K562 (cell line): ENCODE measurements at regions not wholly inside any gene's neighbourhood (a gene's known extent, or its start where the extent isn't known, plus 50 kb on each side); places are given as distances from the start of the nearest gene placed in this dataset.

Experiments
- CREB1 ChIP-seq, 2 experiments: sonication (generic) in 1 of 2; formaldehyde crosslinking in 1 of 2; IDR thresholded peaks; 2 replicates each; pipeline versions ENCODE4 v1.6.1 to v1.8.0; 2012 to 2022; ENCODE audit warnings: inconsistent platforms in 1 of 2, mild to moderate bottlenecking in 1 of 2, missing genetic modification reagents in 1 of 2, moderate library complexity in 1 of 2
- CTCF ChIP-seq, 3 experiments: IDR thresholded peaks in 2 of 3; conservative IDR thresholded peaks in 1 of 3; 2 replicates each; pipeline ENCODE4 v1.5.1; 2011 to 2012; ENCODE audit warnings: low read length in 3 of 3, mild to moderate bottlenecking in 3 of 3, control low read depth in 2 of 3, improper control_type of control experiment in 1 of 3, inconsistent platforms in 1 of 3, low read depth in 1 of 3, mixed read lengths in 1 of 3, moderate library complexity in 1 of 3; ENCODE audit not compliant: insufficient read depth in 2 of 3
- MBD2 ChIP-seq: sonication (generic); IDR thresholded peaks from 2 replicates; pipeline ENCODE4 v1.6.1; 2016; ENCODE audit warnings: low read depth, borderline replicate concordance
- NELFE ChIP-seq: IDR thresholded peaks from 2 replicates; pipeline ENCODE4 v1.6.1; 2011; ENCODE audit warnings: mild to moderate bottlenecking; ENCODE audit not compliant: insufficient read depth, insufficient read length
- POLR2A ChIP-seq: fragments of 450-650 bp; conservative IDR thresholded peaks from 2 replicates; pipeline ENCODE4 v1.6.1; 2016
- RNF2 ChIP-seq: sonication (generic); IDR thresholded peaks from 2 replicates; pipeline ENCODE4 v1.6.1; 2016
- ZC3H4 ChIP-seq: sonication (generic); formaldehyde crosslinking; IDR thresholded peaks from 2 replicates; pipeline ENCODE4 v1.9.0; 2021; ENCODE audit warnings: missing genetic modification reagents, borderline replicate concordance
- ZNF224 ChIP-seq: sonication (generic); formaldehyde crosslinking; IDR thresholded peaks from 2 replicates; pipeline ENCODE4 v1.8.0; 2022; ENCODE audit warnings: mild to moderate bottlenecking, missing genetic modification reagents
- ZNF24 ChIP-seq: fragments of 450-650 bp; IDR thresholded peaks from 2 replicates; pipeline ENCODE4 v1.6.1; 2016
- ZNF436 ChIP-seq: fragments of 250-450, 450-650 bp; sonication (Bioruptor Pico); formaldehyde crosslinking; IDR thresholded peaks from 2 replicates; pipeline ENCODE4 v1.7.0; 2020; ENCODE audit warnings: mild to moderate bottlenecking
- ZNF609 ChIP-seq: sonication (generic); formaldehyde crosslinking; IDR thresholded peaks from 2 replicates; pipeline ENCODE4 v1.8.1; 2023; ENCODE audit warnings: missing genetic modification reagents, mild to moderate bottlenecking, borderline replicate concordance
- ZNF764 ChIP-seq: fragments of 250-450 bp; sonication (Bioruptor Pico); IDR thresholded peaks from 2 replicates; pipeline ENCODE4 v1.4.0; 2020; ENCODE audit warnings: low read depth, mild to moderate bottlenecking, moderate library complexity

DNA sequence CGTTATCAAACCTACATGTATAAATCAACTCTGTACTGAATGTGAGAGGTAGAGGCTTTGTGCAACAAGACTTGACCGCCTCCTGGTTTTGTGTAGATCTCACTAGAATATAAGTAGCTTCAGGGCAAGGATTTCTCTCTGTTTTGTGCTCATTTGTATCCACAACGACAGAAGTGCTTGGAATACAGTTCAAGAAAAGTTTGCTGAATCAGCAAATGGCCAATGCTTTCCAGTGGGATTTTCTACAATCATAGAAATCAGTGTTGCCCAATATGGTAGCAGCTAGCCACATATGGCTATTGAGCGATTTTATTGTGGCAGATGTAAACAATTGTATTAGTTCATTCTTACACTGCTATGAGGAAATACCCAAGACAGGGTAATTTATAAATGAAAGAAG lies 127.4 kb downstream of the VCX3A start:
- no peak for TF ChIP-seq ZNF436 (CRISPR knock-in tag)
- TF ChIP-seq ZC3H4 (CRISPR knock-in tag): no peak
- TF ChIP-seq CTCF (IDR thresholded peaks at IDR 0.05 in 2 of 3, conservative IDR thresholded peaks at IDR 0.05 in 1 of 3; ENCODE audit: insufficient read depth in 2 of 3, low read depth in 1 of 3, low read length in 3 of 3): no peak
- no peak for TF ChIP-seq NELFE
- no peak for TF ChIP-seq ZNF224 (CRISPR knock-in tag)
- TF ChIP-seq RNF2: no peak
- TF ChIP-seq MBD2: no peak
- TF ChIP-seq ZNF764: no peak
- no peak for TF ChIP-seq ZNF609 (CRISPR knock-in tag)
- TF ChIP-seq CREB1 (IDR thresholded peaks at IDR 0.05): no peak
- no peak for TF ChIP-seq CREB1 (CRISPR knock-in tag; IDR thresholded peaks at IDR 0.05)
- TF ChIP-seq POLR2A: no peak
- no peak for TF ChIP-seq ZNF24
